GM12892 (cell line): ENCODE measurements at regions not wholly inside any gene's neighbourhood (a gene's known extent, or its start where the extent isn't known, plus 50 kb on each side); places are given as distances from the start of the nearest gene placed in this dataset.

Experiments
- POLR2A ChIP-seq: IDR thresholded peaks from 2 replicates; pipeline ENCODE4 v1.6.1; 2011; ENCODE audit warnings: low read depth, low read length, control low read depth
- POLR2AphosphoS5 ChIP-seq: IDR thresholded peaks from 2 replicates; pipeline ENCODE4 v1.6.1; 2011; ENCODE audit warnings: low read depth, low read length, control low read depth

GRCh38 chr4:86448871-86449270, 89.0 kb upstream of the MAPK10 start:
- TF ChIP-seq POLR2A (no peak), POLR2AphosphoS5 (no peak)
